ENCODE measurements at regions not wholly inside any gene's neighbourhood (a gene's known extent, or its start where the extent isn't known, plus 50 kb on each side); places are given as distances from the start of the nearest gene placed in this dataset.
"Not testable (repeated sequence)": the region's sequence is repeated elsewhere in the genome, so short reads cannot be mapped to it uniquely, and the experiment has no call there.

GRCh38 chr14:44453433-44454171 is 53.5 kb downstream of the FSCB start:
- no peak overlapping the region for H3K27ac ChIP-seq
- no peak for TF ChIP-seq ZFX (IDR thresholded peaks at IDR 0.05)
- peak; percentile 30 for TF ChIP-seq CTCF (conservative IDR thresholded peaks at IDR 0.05)

GRCh38 chr14:44450232-44450631 is 56.9 kb downstream of the FSCB start:
- not testable (repeated sequence) for H3K27ac ChIP-seq

- no peak overlapping the region; the same call in 1 of the 2 replicates for H3K27ac ChIP-seq
Observed at GRCh38 chr14:44449680-44450079, 57.4 kb downstream of the FSCB start.

GRCh38 chr14:44448951-44449358 is 58.1 kb downstream of the FSCB start:
- TF ChIP-seq ZFX (IDR thresholded peaks at IDR 0.05) (no peak), CTCF (conservative IDR thresholded peaks at IDR 0.05) (no peak)
- H3K27ac ChIP-seq: no peak overlapping the region

More at GRCh38 chr14:44449680-44450079, 57.4 kb downstream of the FSCB start:
- TF ChIP-seq CTCF (conservative IDR thresholded peaks at IDR 0.05): no peak
- TF ChIP-seq ZFX (IDR thresholded peaks at IDR 0.05): no peak

- H3K27ac ChIP-seq: no peak overlapping the region
- TF ChIP-seq CTCF (conservative IDR thresholded peaks at IDR 0.05): no peak
- TF ChIP-seq ZFX (IDR thresholded peaks at IDR 0.05): no peak
Observed at GRCh38 chr14:44446965-44447364, 60.1 kb downstream of the FSCB start.

- H3K27ac ChIP-seq: no peak overlapping the region
- TF ChIP-seq CTCF (conservative IDR thresholded peaks at IDR 0.05) (no peak), ZFX (IDR thresholded peaks at IDR 0.05) (no peak)
Observed at GRCh38 chr14:44444454-44444853, 62.6 kb downstream of the FSCB start.

- no peak for TF ChIP-seq CTCF (conservative IDR thresholded peaks at IDR 0.05)
- no peak for TF ChIP-seq ZFX (IDR thresholded peaks at IDR 0.05)
- no peak overlapping the region for H3K27ac ChIP-seq
Observed at GRCh38 chr14:44438936-44439335, 68.1 kb downstream of the FSCB start.

- no peak for TF ChIP-seq ZFX (IDR thresholded peaks at IDR 0.05)
- TF ChIP-seq CTCF (conservative IDR thresholded peaks at IDR 0.05): no peak
- no peak overlapping the region for H3K27ac ChIP-seq
Observed at GRCh38 chr14:44438221-44438620, 68.9 kb downstream of the FSCB start.
